Right renal pelvis (tissue), 4 donors: ENCODE measurements at regions not wholly inside any gene's neighbourhood (a gene's known extent, or its start where the extent isn't known, plus 50 kb on each side); places are given as distances from the start of the nearest gene placed in this dataset.
A peak's percentile ranks its signal among the peaks of the same experiment; 100 is the strongest.

Experiments used
- DNase-seq, 4 donors: peaks; one replicate each; pipeline ENCODE4 v3.0.0-alpha.2; 2013; ENCODE audit warnings: low read depth in 4 of 4, low spot score in 3 of 4, missing footprints in 1 of 4

DNA sequence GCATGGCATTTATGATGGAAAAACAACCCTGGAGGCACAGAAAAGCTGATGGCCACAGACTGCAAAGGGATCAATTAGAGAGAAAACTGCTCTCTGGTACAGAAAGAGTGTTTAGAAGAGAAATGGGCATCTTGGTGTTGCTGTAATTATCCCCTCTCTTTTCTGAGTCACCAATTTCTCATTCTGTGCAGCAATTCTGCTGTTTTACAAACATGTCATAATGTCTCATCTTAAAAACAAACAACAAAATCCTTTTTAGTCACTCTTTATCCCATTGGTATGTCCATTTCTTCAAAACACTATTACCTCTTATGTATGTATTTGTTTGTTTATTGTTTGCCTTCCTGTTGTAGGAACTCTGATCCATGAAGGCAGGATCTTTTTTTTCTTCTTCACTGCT, 73.9 kb upstream of the HK2 start:
- DNase-seq, result no peak

DNA sequence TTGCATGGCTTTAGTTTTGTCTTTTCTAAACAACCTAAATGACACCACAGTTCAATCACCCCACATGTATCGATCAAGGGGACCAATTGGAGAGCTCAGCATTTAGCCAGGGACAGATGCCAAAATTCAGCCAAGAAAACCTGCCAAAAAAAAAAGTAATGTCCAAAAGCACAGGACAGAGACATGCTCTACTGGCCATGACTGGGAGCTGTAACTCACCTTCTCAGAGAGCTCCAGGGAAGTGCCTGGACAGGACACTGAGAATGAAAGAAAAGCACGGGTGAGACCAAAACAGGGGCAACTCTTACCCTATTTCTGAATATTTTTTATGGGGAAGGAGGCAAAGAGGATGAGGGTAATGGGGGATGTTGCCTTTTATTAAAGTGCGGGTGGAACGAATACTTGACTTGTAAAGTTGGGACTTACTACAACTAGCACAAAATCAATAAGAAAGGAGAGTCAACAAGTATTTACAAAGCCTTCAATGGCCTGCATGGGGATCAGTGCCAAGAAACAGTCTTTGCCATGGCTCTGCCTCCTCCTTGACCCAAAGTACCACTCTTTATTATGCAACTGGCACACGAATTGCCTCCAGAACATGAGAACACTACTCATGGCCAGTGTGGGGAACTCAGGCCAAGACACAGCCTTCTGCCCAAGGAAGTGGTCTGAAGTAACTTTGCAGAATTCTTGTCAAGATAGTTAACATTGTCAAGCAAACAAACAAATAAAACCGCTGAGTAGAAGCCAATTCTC, 72.9 kb upstream of the HK2 start:
- DNase-seq, result no peak

DNA sequence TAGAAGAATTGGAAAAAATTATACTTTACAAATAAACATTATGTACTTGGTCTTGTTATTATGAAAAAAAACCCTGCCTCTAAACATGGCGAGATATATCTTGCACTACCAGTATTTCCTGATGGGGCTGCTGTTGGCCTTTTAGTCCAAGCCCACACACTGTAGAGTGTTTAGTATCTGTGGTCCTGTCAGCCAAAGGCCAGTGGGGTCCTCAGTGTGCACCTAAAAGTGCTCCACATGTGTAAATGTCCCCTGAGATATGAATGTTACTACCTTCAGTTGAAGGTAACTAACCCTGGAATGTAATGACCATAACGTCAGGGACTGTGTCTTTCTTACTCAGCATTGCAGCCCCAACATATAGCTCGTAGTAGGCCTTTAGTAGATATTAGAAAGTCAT, 71.1 kb upstream of the HK2 start:
- no peak for DNase-seq

DNA sequence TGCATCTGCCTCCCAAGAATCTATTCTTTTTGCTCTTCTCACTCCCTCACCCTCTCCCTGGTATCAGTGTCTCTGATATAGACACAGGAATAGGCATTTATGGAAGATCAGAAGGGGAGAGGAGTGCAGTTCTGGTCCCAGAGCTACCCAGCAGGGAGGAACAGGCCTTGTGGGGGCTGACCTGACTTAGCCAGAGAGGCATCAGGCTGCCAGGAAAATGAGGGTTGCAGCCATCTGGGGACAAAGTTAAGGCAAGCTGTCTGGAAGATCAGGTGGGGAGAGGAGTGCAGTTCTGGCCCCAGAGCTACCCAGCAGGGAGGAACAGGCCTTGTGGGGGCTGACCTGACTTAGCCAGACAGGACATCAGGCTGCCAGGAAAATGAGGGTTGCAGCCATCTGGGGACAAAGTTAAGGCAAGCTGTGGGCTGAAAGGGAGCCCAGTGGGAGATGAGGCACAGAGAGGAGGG, 69.9 kb upstream of the HK2 start:
- no peak for DNase-seq

DNA sequence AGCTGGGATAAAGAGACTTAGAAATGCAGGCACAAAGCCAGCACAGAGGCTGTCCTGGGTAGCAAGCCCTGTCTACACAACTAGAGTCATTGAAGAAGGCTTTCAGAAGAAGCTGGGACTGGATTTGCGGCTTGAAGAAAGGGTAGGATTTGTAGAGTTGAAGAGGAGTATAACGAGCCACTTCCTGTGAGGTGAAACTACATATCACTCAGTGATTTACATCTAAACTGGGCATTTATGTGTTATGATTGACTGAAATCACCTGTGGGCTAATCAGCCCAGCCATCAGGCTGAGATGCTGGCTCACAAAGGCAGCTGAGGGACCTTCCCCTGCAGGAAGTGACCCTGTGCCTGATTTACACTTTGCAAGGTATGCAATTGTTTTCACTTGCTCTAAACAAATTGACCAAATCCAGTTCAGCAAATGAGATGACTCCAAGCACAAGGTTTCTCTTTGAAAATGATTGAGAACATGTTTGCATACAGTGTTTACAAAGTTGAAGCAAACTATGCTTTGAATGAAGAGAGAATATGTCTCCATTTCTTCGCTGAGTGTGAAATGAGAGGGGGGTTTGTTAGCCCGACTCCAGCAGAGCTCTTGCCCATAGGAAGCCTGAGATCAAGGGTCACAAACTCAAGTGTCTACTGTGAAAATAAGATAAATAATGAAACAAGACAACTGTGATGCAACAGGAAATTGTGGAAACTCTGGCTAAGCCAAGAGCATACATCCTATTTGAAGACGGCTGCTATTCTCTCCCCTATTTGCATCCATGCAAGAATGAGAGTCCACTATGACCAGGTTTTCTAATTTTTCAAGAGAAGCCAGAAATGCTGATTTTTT, 69.3 kb upstream of the HK2 start:
- DNase-seq, result no peak

DNA sequence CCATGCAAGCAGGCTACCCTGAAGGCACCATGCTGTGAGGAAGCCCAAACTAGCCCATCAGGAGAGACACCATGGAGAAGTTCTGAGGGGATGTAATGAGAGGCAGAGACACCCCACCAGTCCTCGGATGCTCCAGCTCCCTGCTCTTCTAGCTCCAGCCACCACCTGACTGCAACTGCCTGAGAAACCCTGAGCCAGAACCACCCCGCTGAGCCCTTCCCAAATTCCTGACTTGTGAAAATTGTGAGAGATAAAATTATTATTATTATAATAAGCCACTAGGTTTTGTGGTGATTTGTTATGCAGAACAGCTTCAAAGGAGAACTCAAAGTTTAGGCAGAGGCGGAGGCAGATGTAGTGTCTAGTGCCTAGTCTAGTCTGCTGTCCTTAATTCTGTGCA, 67.1 kb upstream of the HK2 start:
- no peak for DNase-seq

DNA sequence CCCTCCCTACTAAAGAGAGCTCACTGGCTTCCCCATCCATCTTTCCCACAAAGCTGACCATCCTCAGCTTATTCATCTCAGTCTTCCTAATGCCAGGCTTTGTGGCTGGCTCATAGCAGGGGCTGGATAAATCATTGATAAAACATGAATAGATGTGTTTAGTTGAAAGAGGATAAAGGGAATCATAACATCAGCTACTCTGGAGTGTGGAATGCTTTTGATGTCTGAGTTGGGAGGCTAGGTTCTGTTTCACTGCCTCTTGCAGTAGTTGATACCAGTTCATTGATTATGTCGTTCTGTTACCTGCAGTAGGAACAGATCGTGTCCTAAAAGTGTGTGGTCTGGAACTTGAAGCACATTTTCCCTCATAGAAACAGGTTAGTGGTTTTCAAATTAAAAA, 66.3 kb upstream of the HK2 start:
- DNase-seq, result no peak

DNA sequence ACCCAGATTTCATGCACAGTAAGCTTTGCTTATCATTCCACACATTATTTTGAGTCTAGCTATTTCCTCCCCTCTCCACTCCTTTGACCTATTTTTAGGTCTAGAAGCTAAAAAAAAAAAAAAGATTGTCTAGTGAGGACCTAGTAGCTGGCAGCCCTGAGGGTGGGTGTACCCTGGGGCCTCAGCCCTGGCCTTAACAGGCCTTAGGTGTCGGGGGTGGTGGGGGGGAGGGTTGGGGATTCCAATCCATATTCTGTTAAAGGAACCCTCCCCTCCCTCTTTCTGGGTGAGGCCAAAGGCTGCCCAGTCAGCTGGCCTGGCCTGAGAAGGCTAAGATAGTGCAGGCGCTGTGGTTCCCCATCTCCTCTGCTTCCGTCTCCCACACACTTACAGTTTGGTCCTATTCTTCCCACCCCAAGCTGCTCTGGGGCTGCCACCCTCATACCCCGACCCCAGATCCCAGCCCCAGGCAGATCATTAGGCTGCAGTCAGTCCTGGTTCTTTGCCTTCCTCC, 65.5 kb upstream of the HK2 start:
- no peak for DNase-seq

DNA sequence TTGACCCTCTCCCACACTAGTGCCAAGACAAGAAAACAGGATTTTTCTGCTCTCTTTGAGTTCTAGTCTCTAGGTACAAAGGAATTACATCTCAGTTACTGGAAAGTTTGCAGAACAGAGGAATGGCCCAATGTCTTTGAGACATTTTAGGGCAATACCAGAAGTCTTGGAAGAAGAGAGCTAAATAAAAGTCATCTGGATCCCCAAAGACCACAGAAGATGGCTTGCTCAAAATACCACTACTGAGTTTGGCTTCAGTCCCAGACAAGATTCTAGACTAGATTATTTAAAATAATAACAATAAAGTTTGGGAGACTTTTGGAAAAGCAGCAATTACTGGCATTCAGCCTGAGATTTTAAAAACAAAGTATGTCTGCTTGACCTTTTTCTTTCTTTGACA, 61.9 kb upstream of the HK2 start:
- no peak for DNase-seq

DNA sequence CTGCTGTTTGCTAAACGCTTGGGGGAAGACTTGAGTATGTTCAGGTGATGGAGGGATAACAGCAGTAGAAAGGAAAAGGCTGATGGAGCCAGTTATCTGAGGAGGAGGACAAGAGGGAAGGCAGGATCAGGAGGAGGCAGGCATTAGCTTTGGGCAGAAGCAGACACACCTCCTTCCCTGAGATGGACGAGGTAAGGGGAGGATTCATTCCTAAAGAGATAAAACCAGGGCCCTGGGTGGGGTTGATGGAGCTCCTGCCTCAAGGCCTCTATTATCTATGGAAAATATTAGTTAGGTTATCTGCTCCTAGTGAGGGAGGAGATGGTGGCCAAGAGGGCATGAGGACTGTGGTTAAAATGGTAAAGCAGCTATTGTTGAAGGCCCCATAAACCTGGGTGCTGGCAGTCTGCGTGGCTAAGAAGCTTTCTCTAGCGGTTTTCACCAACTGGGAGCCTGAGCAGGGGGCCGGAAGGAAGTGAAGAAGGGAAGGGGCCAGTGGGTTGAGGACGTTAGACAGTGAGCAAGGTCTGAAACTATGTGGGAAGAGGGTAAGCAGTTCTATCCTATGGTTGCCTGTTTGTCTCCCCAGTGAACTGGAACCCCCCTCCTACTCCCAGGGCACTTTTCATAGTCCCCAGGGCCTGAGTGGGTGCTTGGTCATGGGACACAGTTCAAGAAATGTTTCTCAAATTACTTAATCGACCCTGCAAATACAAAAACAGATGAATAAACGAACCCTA, 56.6 kb upstream of the HK2 start:
- DNase-seq, result no peak

DNA sequence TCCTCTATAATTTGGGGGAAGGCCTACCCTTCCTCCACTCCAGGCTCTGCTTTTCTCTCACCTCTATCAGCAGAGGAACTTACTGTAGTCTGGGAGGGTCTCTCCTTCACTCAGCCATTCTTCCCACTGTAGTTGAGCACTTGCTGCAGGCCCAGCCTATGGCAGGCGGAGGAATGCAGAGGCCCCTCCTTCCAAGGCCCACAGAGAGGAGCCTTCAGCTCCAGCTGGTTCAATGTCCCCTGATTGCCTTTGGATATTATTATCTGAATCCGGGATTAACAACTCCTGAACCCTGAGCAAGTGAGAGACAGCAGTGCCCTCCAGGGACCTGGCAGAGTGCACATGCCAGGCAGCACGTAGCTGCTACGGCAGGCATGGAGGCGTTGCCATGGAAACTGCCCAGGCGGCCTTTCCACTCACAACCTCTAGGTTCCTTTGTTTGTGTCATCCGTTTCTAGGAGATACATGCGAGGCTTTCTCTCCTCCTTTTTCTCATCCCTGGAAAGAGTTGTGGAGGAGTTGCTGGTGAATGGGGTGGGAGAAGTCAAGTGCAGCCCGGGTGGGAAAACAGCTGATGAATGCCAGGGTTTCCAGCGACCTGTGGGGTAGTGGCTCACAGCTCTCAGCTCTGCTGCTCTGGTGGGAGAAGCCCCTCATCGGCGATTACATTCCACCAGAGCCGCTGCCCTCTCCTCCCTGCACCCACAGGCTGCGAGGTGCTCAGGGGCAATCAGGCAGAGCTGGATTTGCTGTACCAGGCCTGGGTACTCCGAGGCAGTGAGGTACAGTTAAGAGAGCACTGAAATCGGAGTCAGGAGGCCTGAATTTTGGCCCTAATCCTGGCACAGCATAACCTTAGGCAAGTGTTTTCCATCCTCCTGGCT, 55.3 kb upstream of the HK2 start:
- DNase-seq, result peak; percentile 30 to 43 (median 38)

DNA sequence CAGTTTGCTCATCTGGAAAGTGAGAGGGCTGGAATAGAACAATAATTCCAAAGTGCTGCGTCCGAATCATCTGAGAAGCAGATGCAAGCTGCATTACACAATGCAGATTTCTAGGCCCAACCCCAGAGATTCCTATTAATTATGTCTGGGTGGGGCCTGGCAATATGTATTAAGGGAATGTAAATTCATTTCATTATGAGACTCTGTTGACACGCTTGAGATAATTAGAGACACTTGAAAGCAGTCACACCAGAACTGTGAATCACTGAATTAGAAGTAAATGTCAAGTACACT, 54.7 kb upstream of the HK2 start:
- no peak for DNase-seq

DNA sequence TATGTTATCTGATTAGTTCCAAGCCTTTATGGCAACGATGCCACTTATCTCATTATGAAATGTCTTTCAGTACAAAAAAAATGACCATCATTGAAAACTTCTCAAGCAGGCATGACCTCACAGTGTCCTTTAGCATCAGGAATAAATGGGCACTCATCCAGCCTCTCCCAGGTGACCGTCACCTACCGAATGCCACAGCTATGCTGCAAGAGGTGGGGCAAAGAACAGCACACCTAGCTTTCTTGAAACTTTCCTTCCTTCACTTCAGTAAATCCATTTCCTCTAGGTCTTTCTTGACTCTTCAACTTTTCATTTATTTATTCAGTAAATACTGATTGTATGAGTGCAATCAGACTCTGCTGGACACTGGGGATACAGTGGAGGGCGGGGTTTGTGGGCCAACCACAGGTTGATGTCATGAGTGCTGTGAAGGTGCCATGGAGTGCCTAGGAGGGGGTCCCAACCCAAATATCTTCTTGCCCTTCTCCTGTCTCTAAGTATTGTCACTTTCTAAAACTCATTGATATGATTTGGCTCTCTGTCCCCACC, 54.3 kb upstream of the HK2 start:
- DNase-seq, result no peak
